Mucosa of descending colon (tissue), 3 donors: ENCODE measurements at regions not wholly inside any gene's neighbourhood (a gene's known extent, or its start where the extent isn't known, plus 50 kb on each side); places are given as distances from the start of the nearest gene placed in this dataset.
A peak's percentile ranks its signal among the peaks of the same experiment; 100 is the strongest.

Experiments used
- ATAC-seq: fragments of 200-7000 bp; cut with Tn5 transposase; one replicate; pipeline ENCODE4 v1.9.1; 2020; ENCODE audit warnings: mild to moderate bottlenecking, moderate library complexity
- DNase-seq, 3 donors: peaks; one replicate each; pipeline ENCODE4 v3.0.0-alpha.2; 2020
- H3K36me3 ChIP-seq: fragments of 200-600 bp; one replicate; pipeline ENCODE4 v1.8.0; 2021; ENCODE audit warnings: low read depth, mild to moderate bottlenecking
- H3K4me1 ChIP-seq: fragments of 200-600 bp; one replicate; pipeline ENCODE4 v1.8.0; 2021; ENCODE audit warnings: low read depth, mild to moderate bottlenecking
- H3K4me3 ChIP-seq: fragments of 200-600 bp; one replicate; pipeline ENCODE4 v1.8.0; 2021; ENCODE audit warnings: mild to moderate bottlenecking
- H3K9me3 ChIP-seq: fragments of 200-600 bp; one replicate; pipeline ENCODE4 v1.8.0; 2021; ENCODE audit warnings: mild to moderate bottlenecking
- intact Hi-C, 2 donors: fragments of 100-400 bp; cut with DNase I in 1 of 2; cut with micrococcal nuclease in 1 of 2; formaldehyde crosslinking; loops; one replicate each; pipeline versions ENCODE4 v1.11.0 to v1.11.1; 2022; cut with DNase I, micrococcal nuclease
- TF ChIP-seq, protein P1 (sequence below): fragments of 200-600 bp; IDR thresholded peaks from one replicate; pipeline ENCODE4 v1.8.0; 2022; ENCODE audit warnings: antibody characterized with exemption, mild to moderate bottlenecking
- donor health status: DM: no; HTN: no; CAD: no; lungs with moderate emphysema.
- donor health status: DM: no; HTN: no; CAD: no.
- donor health status: DM: no; HTN: yes; CAD: no.

DNA sequence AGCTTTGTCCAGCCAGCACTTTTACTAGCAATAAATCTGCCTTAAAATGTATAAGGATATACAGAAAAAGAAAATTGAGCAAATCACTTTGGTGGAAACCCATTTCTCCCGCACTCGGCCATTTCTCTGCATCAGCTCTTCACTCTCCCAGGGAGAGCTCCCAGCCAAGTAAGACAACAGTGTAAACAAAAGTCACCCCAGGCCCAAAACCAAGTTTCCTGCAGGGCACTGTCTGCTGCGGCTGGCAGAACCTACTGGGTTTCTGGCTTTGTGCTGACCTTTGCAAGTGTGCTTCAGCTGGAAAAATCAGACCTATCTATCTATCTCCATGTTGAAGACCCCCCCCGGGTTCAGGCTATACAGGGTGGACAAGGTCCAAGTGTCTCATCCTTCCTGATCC lies 476.7 kb upstream of the CAMK1G start:
- DNase-seq (no peak), ATAC-seq (no peak)
- Histone ChIP-seq H3K4me1 (peaks cover 9% of the 10 kb centered on the region), H3K36me3 (no peaks in the 10 kb centered on the region), H3K9me3 (no peaks in the 10 kb centered on the region), H3K4me3 (no peak overlapping the region)
- TF ChIP-seq, protein P1, sequence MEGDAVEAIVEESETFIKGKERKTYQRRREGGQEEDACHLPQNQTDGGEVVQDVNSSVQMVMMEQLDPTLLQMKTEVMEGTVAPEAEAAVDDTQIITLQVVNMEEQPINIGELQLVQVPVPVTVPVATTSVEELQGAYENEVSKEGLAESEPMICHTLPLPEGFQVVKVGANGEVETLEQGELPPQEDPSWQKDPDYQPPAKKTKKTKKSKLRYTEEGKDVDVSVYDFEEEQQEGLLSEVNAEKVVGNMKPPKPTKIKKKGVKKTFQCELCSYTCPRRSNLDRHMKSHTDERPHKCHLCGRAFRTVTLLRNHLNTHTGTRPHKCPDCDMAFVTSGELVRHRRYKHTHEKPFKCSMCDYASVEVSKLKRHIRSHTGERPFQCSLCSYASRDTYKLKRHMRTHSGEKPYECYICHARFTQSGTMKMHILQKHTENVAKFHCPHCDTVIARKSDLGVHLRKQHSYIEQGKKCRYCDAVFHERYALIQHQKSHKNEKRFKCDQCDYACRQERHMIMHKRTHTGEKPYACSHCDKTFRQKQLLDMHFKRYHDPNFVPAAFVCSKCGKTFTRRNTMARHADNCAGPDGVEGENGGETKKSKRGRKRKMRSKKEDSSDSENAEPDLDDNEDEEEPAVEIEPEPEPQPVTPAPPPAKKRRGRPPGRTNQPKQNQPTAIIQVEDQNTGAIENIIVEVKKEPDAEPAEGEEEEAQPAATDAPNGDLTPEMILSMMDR = no peak
- intact Hi-C loops = no loop called here

DNA sequence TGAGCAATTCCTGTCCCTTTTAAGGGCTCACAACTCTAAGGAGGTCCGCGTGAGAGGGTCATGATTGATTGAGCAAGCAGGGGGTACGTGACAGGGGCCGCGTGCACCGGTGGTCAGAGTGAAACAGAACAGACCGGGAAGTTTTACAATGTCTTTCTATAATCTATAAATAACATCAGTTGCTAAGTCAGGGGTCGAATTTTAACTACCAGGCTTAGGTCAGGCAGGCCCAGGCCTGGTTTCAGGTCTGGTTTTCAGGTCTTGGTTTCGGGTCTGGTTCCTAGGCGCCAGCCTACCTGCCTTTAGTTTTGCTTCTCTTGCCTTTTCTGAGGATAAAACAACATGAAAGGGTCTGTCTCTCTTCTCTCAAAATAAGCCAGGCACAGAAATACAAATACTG lies 476.0 kb upstream of the CAMK1G start:
- Histone ChIP-seq H3K36me3 (no peaks in the 10 kb centered on the region), H3K9me3 (no peaks in the 10 kb centered on the region), H3K4me1 (peaks cover 9% of the 10 kb centered on the region), H3K4me3 (no peak overlapping the region)
- intact Hi-C loops = no loop called here
- ATAC-seq (no peak), DNase-seq (no peak)
- TF ChIP-seq, protein P1 = no peak

- Histone ChIP-seq H3K9me3 (no peaks in the 10 kb centered on the region), H3K4me1 (peaks cover 9% of the 10 kb centered on the region), H3K4me3 (no peak overlapping the region), H3K36me3 (no peaks in the 10 kb centered on the region)
- peak; percentile 80 for ATAC-seq
- peak in 1 of 3 donors; percentile 24 for DNase-seq
- intact Hi-C loops = no loop called here
- TF ChIP-seq, protein P1 = no peak
Measured at GRCh38 chr1:209109001-209109785, 474.3 kb upstream of the CAMK1G start.

- DNase-seq = no peak
- no peak for ATAC-seq
- Histone ChIP-seq H3K9me3 (no peaks in the 10 kb centered on the region), H3K4me3 (no peak overlapping the region), H3K4me1 (peaks cover 9% of the 10 kb centered on the region), H3K36me3 (no peaks in the 10 kb centered on the region)
- TF ChIP-seq, protein P1 = no peak
- intact Hi-C loops = no loop called here
Measured at GRCh38 chr1:209113521-209113920, 470.0 kb upstream of the CAMK1G start.

DNA sequence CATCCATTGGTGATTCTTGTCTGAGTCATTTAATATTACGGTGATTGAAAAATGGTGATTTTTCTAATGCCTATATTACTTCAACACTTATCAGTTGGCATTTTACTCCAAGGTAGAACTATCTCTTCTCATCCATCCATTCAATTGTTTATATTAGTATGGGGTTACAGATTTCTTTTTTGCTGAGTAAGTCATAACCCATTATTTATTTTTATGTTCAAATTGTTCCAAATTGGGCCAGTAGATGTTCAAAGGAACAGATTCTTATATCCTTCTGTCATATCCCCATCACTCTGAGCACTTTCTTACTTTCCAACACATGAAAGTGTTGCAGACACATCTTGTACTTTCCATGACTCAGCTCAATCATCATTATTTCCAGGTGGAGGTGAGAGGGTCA lies 466.8 kb upstream of the CAMK1G start:
- Histone ChIP-seq H3K36me3 (no peaks in the 10 kb centered on the region), H3K4me3 (no peak overlapping the region), H3K4me1 (no peaks in the 10 kb centered on the region), H3K9me3 (no peaks in the 10 kb centered on the region)
- TF ChIP-seq, protein P1 = no peak
- DNase-seq (no peak), ATAC-seq (no peak)
- intact Hi-C loops = no loop called here
